HFFc6 (cell line): ENCODE measurements at regions not wholly inside any gene's neighbourhood (a gene's known extent, or its start where the extent isn't known, plus 50 kb on each side); places are given as distances from the start of the nearest gene placed in this dataset.

Experiments used
- DNase-seq: peaks from one replicate; pipeline ENCODE4 v3.0.0-alpha.2; 2018
- H3K27ac Mint-ChIP-seq: 2 replicates; pipeline ENCODE4 v1.8.0; 2020; ENCODE audit warnings: mild to moderate bottlenecking, mixed read lengths
- H3K27me3 Mint-ChIP-seq: 2 replicates; pipeline ENCODE4 v1.8.0; 2021; ENCODE audit warnings: mild to moderate bottlenecking, moderate library complexity, mixed read lengths; ENCODE audit not compliant: insufficient read depth
- H3K36me3 Mint-ChIP-seq: 2 replicates; pipeline ENCODE4 v1.8.0; 2021; ENCODE audit warnings: low read depth, mixed read lengths
- H3K4me1 Mint-ChIP-seq: 2 replicates; pipeline ENCODE4 v1.8.0; 2020; ENCODE audit warnings: low read depth, mixed read lengths
- H3K4me3 Mint-ChIP-seq: 2 replicates; pipeline ENCODE4 v1.8.0; 2020; ENCODE audit warnings: mild to moderate bottlenecking, moderate library complexity, mixed read lengths
- H3K9me3 Mint-ChIP-seq: 2 replicates; pipeline ENCODE4 v1.8.0; 2020; ENCODE audit warnings: mild to moderate bottlenecking, mixed read lengths
- TF ChIP-seq, protein P1 (sequence below): fragments of 200-600 bp; sonication (generic); IDR thresholded peaks from 2 replicates; pipeline ENCODE4 v1.5.0; 2021; ENCODE audit warnings: antibody characterized with exemption, mild to moderate bottlenecking

DNA sequence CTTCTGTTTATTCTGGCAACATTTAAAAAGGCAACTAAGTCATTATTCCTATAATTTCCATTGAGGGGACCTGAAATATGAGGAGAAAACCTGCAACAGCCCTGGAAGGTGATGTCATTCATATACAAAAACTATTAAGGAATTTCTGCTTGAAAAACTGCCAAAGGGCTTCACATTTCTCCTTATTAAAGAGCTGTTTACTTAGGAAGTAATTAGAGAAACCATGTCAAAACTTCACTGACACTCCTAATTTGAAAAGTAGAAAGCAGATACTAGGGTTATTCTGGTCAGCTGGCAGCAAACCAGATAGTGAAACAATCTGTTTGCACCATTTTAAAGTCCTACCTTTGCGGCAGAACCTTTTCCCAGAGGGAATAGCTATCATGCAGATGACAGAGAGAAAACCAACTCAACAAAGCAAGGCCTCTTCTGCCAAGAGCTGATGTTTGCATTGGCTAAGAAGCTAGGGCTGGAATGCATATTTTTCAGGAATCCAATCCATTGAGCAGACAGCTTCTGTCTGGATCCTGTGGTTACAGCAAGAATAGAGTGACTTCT lies 592.2 kb upstream of the SYT4 start:
- Mint-ChIP-seq H3K4me3 (no peak overlapping the region), H3K27ac (no peak overlapping the region), H3K9me3 (peaks cover 31% of the 10 kb centered on the region), H3K36me3 (no peaks in the 10 kb centered on the region; the same call in 1 of the 2 replicates), H3K4me1 (no peaks in the 10 kb centered on the region), H3K27me3 (no peaks in the 10 kb centered on the region)
- TF ChIP-seq, protein P1, sequence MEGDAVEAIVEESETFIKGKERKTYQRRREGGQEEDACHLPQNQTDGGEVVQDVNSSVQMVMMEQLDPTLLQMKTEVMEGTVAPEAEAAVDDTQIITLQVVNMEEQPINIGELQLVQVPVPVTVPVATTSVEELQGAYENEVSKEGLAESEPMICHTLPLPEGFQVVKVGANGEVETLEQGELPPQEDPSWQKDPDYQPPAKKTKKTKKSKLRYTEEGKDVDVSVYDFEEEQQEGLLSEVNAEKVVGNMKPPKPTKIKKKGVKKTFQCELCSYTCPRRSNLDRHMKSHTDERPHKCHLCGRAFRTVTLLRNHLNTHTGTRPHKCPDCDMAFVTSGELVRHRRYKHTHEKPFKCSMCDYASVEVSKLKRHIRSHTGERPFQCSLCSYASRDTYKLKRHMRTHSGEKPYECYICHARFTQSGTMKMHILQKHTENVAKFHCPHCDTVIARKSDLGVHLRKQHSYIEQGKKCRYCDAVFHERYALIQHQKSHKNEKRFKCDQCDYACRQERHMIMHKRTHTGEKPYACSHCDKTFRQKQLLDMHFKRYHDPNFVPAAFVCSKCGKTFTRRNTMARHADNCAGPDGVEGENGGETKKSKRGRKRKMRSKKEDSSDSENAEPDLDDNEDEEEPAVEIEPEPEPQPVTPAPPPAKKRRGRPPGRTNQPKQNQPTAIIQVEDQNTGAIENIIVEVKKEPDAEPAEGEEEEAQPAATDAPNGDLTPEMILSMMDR, result no peak
- no peak for DNase-seq

DNA sequence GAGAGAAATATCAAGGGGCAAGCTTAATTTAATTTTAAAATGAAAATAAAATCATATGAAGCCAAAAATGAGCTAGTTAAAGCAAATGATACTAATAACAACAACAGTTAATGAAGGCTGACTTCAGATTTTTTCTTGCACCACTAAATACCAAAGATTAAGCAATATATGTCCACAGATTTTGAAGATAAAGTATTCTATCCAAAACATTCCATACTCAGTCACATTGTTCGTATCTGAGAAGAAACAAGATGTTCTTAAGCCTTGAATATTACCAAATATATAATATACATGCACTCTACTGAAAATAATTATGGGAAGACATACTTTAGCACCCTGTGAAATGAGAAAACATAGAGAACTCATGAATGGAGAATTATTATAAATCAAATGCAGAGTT lies 593.3 kb upstream of the SYT4 start:
- TF ChIP-seq, protein P1, result no peak
- no peaks in the 10 kb centered on the region for H3K27me3 Mint-ChIP-seq
- DNase-seq, result no peak
- no peak overlapping the region for H3K27ac Mint-ChIP-seq
- H3K4me1 Mint-ChIP-seq, result no peaks in the 10 kb centered on the region
- no peak overlapping the region for H3K4me3 Mint-ChIP-seq
- no peaks in the 10 kb centered on the region; the same call in 1 of the 2 replicates for H3K36me3 Mint-ChIP-seq
- peaks cover 20% of the 10 kb centered on the region for H3K9me3 Mint-ChIP-seq

DNA sequence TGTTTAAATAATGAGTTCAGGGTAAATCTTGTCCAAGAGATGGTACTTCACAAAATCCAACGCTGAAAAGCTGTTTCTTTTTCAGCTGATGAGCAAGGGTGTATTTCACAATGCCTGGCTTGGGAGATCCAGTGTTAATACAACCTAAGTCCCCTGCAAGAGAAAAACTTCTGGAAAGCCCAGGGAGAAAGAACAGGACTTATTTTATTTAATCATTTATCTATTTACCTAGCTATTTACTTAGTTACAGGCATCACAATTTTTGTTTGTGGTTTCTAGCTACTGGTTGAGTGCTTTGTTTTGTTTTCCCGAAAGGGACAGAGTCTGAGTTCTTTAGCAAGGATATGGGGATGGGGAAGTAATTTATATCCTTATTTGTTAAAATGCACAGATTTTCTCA lies 598.2 kb upstream of the SYT4 start:
- Mint-ChIP-seq H3K27ac (no peak overlapping the region), H3K9me3 (peaks cover 26% of the 10 kb centered on the region), H3K27me3 (no peaks in the 10 kb centered on the region), H3K4me1 (no peaks in the 10 kb centered on the region), H3K4me3 (no peak overlapping the region), H3K36me3 (no peaks in the 10 kb centered on the region; the same call in 1 of the 2 replicates)
- TF ChIP-seq, protein P1, result no peak
- no peak for DNase-seq

DNA sequence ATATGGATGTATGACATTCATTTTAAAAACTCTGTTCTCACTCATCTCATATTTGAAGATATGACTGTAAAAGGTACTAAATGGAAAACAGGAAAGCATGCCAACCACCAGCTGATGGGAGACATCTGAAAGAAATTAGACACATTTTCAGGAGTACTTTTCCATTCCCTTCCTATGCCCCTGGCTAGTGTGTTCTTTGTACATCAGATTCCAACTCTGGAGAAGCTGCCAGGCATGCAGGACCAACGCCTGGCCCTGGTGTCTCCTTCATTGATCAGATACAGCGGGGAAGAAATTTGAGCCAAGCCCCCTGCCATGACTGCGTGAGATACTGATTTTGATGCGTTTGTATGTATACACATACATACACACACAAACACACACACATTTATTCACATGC lies 599.0 kb upstream of the SYT4 start:
- no peak for DNase-seq
- Mint-ChIP-seq H3K27me3 (no peaks in the 10 kb centered on the region), H3K36me3 (no peaks in the 10 kb centered on the region; the same call in 1 of the 2 replicates), H3K9me3 (peaks cover 29% of the 10 kb centered on the region), H3K27ac (no peak overlapping the region), H3K4me3 (no peak overlapping the region), H3K4me1 (no peaks in the 10 kb centered on the region)
- TF ChIP-seq, protein P1, result no peak

DNA sequence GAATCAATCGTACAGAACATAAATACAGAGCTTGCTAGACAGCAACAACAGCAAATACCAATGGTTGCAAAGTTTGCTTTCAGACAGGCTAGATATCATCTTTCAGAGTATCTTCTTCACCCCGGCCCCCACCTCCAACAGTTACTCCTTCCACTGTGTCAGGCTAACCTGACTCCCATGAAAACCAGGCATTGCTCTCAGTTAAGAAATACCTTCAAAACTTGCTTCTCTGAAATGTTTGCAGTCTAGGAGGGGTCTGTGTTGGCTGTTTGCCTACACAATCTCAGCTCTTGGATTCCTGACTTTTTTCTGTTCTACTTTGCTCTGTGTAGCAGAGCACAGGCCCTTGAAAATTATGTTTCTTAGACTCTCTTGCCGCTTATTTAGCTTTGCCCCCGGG lies 599.5 kb upstream of the SYT4 start:
- H3K27ac Mint-ChIP-seq, result no peak overlapping the region
- TF ChIP-seq, protein P1, result no peak
- peaks cover 33% of the 10 kb centered on the region for H3K9me3 Mint-ChIP-seq
- no peaks in the 10 kb centered on the region for H3K27me3 Mint-ChIP-seq
- no peak for DNase-seq
- no peak overlapping the region for H3K4me3 Mint-ChIP-seq
- H3K4me1 Mint-ChIP-seq, result no peaks in the 10 kb centered on the region
- H3K36me3 Mint-ChIP-seq, result no peaks in the 10 kb centered on the region; the same call in 1 of the 2 replicates
